GM23338 (cell line): ENCODE measurements at regions not wholly inside any gene's neighbourhood (a gene's known extent, or its start where the extent isn't known, plus 50 kb on each side); places are given as distances from the start of the nearest gene placed in this dataset.

Experiments
- CREB1 ChIP-seq: fragments of 250-450 bp; sonication (Bioruptor Pico); IDR thresholded peaks from 2 replicates; pipeline ENCODE4 v1.5.0; 2020; ENCODE audit warnings: low read depth, mild to moderate bottlenecking, moderate library complexity
- EZH2 ChIP-seq: fragments of 200-600 bp; sonication (generic); IDR thresholded peaks from one replicate; pipeline ENCODE4 v1.8.0; 2017; ENCODE audit warnings: antibody characterized with exemption, mild to moderate bottlenecking, low read depth; ENCODE audit not compliant: unreplicated experiment
- EZH2phosphoT487 ChIP-seq: fragments of 200-600 bp; sonication (generic); IDR thresholded peaks from one replicate; pipeline ENCODE4 v1.8.1; 2018; ENCODE audit warnings: antibody characterized with exemption; ENCODE audit not compliant: unreplicated experiment
- JUNB ChIP-seq: IDR thresholded peaks from one replicate; pipeline ENCODE4 v1.6.1; 2016; ENCODE audit warnings: antibody characterized with exemption; ENCODE audit not compliant: unreplicated experiment
- POLR2AphosphoS5 ChIP-seq: IDR thresholded peaks from 2 replicates; pipeline ENCODE4 v1.6.1; 2016; ENCODE audit warnings: antibody characterized with exemption, low read depth
- STAT1 ChIP-seq: IDR thresholded peaks from one replicate; pipeline ENCODE4 v1.6.1; 2016; ENCODE audit warnings: antibody characterized with exemption; ENCODE audit not compliant: unreplicated experiment
- ZNF331 ChIP-seq: fragments of 250-450 bp; sonication (Bioruptor Pico); IDR thresholded peaks from 2 replicates; pipeline ENCODE4 v1.5.0; 2020; ENCODE audit warnings: low read depth, mild to moderate bottlenecking, moderate library complexity
- ZNF462 ChIP-seq: fragments of 250-450 bp; sonication (Bioruptor Pico); IDR thresholded peaks from 2 replicates; pipeline ENCODE4 v1.5.0; 2020; ENCODE audit warnings: mild to moderate bottlenecking, moderate library complexity
- TF ChIP-seq, protein P1 (sequence below), 2 experiments: fragments of 200-600 bp in 1 of 2; sonication (generic) in 1 of 2; conservative IDR thresholded peaks; 2 replicates each; pipeline versions ENCODE4 v1.5.1 to v1.6.1; 2016 to 2017; ENCODE audit warnings: antibody characterized with exemption in 2 of 2, low read depth in 2 of 2, mild to moderate bottlenecking in 2 of 2, moderate library complexity in 1 of 2
- TF ChIP-seq, protein P2 (sequence below): IDR thresholded peaks from one replicate; pipeline ENCODE4 v1.6.1; 2018; ENCODE audit warnings: antibody characterized with exemption; ENCODE audit not compliant: unreplicated experiment
- TF ChIP-seq, protein P3 (sequence below): IDR thresholded peaks from 2 replicates; pipeline ENCODE4 v1.6.1; 2016; ENCODE audit warnings: antibody characterized with exemption

DNA sequence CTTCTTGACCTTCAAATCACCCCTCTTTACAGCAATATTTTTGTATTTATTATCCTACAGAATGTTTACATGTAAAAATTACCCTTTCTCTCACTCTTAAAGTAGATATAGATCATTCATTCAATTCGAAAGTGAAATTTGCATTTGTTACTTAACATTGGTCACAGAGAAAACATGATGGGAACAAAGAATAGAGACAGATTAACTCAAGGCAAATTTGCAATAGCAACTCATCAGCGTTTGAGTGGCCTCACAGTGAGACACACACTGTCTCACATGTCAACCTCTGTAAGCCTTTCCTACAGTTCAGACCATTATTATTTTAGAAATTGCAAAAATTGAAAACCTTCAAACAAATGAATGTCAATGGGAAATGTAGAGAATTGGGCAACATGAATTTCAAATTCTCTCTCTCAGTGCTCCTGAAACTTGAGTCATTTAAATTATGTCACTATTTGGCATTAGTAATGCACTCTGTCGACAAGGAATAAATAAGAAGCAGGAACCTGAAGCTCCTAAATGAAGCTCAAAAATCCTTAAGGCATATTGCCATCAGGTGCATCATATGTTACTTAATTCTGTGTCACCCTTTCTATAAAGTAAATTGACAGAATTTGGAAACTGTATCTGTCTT lies 148.3 kb upstream of the ANXA10 start:
- TF ChIP-seq, protein P1, sequence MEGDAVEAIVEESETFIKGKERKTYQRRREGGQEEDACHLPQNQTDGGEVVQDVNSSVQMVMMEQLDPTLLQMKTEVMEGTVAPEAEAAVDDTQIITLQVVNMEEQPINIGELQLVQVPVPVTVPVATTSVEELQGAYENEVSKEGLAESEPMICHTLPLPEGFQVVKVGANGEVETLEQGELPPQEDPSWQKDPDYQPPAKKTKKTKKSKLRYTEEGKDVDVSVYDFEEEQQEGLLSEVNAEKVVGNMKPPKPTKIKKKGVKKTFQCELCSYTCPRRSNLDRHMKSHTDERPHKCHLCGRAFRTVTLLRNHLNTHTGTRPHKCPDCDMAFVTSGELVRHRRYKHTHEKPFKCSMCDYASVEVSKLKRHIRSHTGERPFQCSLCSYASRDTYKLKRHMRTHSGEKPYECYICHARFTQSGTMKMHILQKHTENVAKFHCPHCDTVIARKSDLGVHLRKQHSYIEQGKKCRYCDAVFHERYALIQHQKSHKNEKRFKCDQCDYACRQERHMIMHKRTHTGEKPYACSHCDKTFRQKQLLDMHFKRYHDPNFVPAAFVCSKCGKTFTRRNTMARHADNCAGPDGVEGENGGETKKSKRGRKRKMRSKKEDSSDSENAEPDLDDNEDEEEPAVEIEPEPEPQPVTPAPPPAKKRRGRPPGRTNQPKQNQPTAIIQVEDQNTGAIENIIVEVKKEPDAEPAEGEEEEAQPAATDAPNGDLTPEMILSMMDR (conservative IDR thresholded peaks at IDR 0.05; ENCODE audit: low read depth in 2 of 2): no peak
- no peak for TF ChIP-seq EZH2phosphoT487
- no peak for TF ChIP-seq POLR2AphosphoS5
- no peak for TF ChIP-seq EZH2
- TF ChIP-seq ZNF331 (CRISPR knock-in tag): no peak
- TF ChIP-seq JUNB: no peak
- TF ChIP-seq CREB1 (CRISPR knock-in tag): no peak
- TF ChIP-seq, protein P2, sequence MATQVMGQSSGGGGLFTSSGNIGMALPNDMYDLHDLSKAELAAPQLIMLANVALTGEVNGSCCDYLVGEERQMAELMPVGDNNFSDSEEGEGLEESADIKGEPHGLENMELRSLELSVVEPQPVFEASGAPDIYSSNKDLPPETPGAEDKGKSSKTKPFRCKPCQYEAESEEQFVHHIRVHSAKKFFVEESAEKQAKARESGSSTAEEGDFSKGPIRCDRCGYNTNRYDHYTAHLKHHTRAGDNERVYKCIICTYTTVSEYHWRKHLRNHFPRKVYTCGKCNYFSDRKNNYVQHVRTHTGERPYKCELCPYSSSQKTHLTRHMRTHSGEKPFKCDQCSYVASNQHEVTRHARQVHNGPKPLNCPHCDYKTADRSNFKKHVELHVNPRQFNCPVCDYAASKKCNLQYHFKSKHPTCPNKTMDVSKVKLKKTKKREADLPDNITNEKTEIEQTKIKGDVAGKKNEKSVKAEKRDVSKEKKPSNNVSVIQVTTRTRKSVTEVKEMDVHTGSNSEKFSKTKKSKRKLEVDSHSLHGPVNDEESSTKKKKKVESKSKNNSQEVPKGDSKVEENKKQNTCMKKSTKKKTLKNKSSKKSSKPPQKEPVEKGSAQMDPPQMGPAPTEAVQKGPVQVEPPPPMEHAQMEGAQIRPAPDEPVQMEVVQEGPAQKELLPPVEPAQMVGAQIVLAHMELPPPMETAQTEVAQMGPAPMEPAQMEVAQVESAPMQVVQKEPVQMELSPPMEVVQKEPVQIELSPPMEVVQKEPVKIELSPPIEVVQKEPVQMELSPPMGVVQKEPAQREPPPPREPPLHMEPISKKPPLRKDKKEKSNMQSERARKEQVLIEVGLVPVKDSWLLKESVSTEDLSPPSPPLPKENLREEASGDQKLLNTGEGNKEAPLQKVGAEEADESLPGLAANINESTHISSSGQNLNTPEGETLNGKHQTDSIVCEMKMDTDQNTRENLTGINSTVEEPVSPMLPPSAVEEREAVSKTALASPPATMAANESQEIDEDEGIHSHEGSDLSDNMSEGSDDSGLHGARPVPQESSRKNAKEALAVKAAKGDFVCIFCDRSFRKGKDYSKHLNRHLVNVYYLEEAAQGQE: no peak
- TF ChIP-seq, protein P3, sequence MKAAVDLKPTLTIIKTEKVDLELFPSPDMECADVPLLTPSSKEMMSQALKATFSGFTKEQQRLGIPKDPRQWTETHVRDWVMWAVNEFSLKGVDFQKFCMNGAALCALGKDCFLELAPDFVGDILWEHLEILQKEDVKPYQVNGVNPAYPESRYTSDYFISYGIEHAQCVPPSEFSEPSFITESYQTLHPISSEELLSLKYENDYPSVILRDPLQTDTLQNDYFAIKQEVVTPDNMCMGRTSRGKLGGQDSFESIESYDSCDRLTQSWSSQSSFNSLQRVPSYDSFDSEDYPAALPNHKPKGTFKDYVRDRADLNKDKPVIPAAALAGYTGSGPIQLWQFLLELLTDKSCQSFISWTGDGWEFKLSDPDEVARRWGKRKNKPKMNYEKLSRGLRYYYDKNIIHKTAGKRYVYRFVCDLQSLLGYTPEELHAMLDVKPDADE: no peak
- TF ChIP-seq STAT1: no peak
- no peak for TF ChIP-seq ZNF462 (CRISPR knock-in tag)
